GM23338 (cell line): ENCODE measurements at regions not wholly inside any gene's neighbourhood (a gene's known extent, or its start where the extent isn't known, plus 50 kb on each side); places are given as distances from the start of the nearest gene placed in this dataset.

ENCODE experiments used
- CTCF ChIP-seq, 2 experiments: fragments of 200-600 bp in 1 of 2; sonication (generic) in 1 of 2; conservative IDR thresholded peaks; 2 replicates each; pipeline versions ENCODE4 v1.5.1 to v1.6.1; 2016 to 2017; ENCODE audit warnings: antibody characterized with exemption in 2 of 2, low read depth in 2 of 2, mild to moderate bottlenecking in 2 of 2, moderate library complexity in 1 of 2
- EZH2 ChIP-seq: fragments of 200-600 bp; sonication (generic); IDR thresholded peaks from one replicate; pipeline ENCODE4 v1.8.0; 2017; ENCODE audit warnings: antibody characterized with exemption, mild to moderate bottlenecking, low read depth; ENCODE audit not compliant: unreplicated experiment
- EZH2phosphoT487 ChIP-seq: fragments of 200-600 bp; sonication (generic); IDR thresholded peaks from one replicate; pipeline ENCODE4 v1.8.1; 2018; ENCODE audit warnings: antibody characterized with exemption; ENCODE audit not compliant: unreplicated experiment
- JUNB ChIP-seq: IDR thresholded peaks from one replicate; pipeline ENCODE4 v1.6.1; 2016; ENCODE audit warnings: antibody characterized with exemption; ENCODE audit not compliant: unreplicated experiment
- POLR2AphosphoS5 ChIP-seq: IDR thresholded peaks from 2 replicates; pipeline ENCODE4 v1.6.1; 2016; ENCODE audit warnings: antibody characterized with exemption, low read depth

DNA sequence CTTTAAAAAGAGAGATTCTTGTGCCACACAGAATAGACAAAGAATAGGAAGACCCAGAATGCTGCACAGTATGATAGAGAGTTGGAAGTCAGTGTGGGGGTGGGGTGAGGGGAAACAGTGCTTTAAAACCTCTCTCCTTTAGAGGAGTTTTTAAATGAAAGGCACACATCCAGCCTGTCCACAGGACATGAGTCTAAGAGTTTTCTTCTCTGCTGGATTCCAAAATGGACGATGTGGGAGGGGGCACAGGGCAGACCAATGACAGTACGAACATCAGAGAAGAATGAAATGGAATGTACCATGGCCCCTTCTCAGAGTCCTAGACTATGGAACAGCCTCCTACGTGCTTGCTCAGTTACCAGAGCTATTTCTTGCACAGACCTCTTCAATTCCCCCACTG, 458.2 kb upstream of the DAB1 start:
- TF ChIP-seq EZH2 (no peak), EZH2phosphoT487 (no peak), CTCF (conservative IDR thresholded peaks at IDR 0.05; ENCODE audit: low read depth in 2 of 2) (no peak), POLR2AphosphoS5 (no peak), JUNB (no peak)
